ENCODE measurements at regions not wholly inside any gene's neighbourhood (a gene's known extent, or its start where the extent isn't known, plus 50 kb on each side); places are given as distances from the start of the nearest gene placed in this dataset.

DNA sequence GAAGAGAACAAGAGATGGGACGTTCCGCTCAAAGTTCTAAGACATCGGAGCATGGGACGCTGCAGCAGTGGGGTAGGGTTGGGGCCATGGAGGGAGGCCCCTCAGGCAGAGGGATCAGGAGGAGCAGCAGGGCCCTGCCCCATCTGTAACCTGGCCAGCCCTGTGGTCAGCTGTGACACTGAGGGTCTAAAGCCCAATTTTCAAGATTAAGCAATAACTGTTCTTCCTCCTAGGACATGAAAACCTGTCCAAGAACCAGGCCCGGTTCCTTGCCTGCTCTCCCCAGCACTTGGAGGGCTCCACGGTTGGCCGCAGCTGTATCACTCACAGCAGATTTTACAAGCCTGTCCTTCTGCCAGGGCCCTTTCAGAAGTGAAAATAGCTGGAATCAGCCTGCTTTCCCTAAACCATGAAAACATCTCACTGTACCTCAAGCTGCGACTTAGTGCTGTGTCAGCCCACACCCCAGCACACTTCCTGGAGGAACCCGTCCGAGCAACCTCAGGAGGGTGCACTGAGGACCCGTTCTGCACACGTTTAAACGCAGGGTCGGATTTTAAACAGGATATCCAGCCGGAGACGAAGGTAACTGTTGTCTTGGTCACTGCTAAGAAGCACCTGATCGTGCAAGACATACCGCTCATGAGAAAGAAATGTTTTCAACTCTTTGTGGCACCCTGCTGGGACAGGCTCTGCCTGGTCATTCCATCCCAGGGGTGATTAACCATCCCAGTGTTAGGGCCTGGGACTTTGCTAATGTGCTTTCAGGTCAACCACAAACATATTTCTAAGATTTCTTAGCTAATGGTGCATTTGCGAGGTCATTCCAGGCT lies 201.9 kb upstream of the DIO3 start:
- TF ChIP-seq TCF7L2 (IDR thresholded peaks at IDR 0.05; ENCODE audit: borderline replicate concordance, extremely low read depth, insufficient read depth, insufficient read length) (no peak), RAD21 (IDR thresholded peaks at IDR 0.05; ENCODE audit: low read depth) (no peak), POLR2A (IDR thresholded peaks at IDR 0.05; ENCODE audit: borderline replicate concordance, extremely low read depth, insufficient read depth, insufficient read length) (no peak), EZH2phosphoT487 (IDR thresholded peaks at IDR 0.05; ENCODE audit: borderline replicate concordance) (no peak), POLR2AphosphoS5 (IDR thresholded peaks at IDR 0.05; ENCODE audit: low read depth, low read length) (no peak), YY1 (IDR thresholded peaks at IDR 0.05; ENCODE audit: extremely low read depth, insufficient replicate concordance, low read depth, low read length) (no peak), ZNF274 (IDR thresholded peaks at IDR 0.05; ENCODE audit: low read depth, low read length) (no peak), CEBPB (IDR thresholded peaks at IDR 0.05; ENCODE audit: low read depth) (no peak)
- TF ChIP-seq, protein P1, sequence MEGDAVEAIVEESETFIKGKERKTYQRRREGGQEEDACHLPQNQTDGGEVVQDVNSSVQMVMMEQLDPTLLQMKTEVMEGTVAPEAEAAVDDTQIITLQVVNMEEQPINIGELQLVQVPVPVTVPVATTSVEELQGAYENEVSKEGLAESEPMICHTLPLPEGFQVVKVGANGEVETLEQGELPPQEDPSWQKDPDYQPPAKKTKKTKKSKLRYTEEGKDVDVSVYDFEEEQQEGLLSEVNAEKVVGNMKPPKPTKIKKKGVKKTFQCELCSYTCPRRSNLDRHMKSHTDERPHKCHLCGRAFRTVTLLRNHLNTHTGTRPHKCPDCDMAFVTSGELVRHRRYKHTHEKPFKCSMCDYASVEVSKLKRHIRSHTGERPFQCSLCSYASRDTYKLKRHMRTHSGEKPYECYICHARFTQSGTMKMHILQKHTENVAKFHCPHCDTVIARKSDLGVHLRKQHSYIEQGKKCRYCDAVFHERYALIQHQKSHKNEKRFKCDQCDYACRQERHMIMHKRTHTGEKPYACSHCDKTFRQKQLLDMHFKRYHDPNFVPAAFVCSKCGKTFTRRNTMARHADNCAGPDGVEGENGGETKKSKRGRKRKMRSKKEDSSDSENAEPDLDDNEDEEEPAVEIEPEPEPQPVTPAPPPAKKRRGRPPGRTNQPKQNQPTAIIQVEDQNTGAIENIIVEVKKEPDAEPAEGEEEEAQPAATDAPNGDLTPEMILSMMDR (IDR thresholded peaks at IDR 0.05 in 2 of 3, conservative IDR thresholded peaks at IDR 0.05 in 1 of 3; ENCODE audit: borderline replicate concordance in 1 of 3, insufficient read depth in 1 of 3, low read depth in 2 of 3, low read length in 2 of 3): no peak
- TF ChIP-seq, protein P2, sequence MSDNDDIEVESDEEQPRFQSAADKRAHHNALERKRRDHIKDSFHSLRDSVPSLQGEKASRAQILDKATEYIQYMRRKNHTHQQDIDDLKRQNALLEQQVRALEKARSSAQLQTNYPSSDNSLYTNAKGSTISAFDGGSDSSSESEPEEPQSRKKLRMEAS (IDR thresholded peaks at IDR 0.05): no peak
